GM21786 (cell line): ENCODE measurements at regions not wholly inside any gene's neighbourhood (a gene's known extent, or its start where the extent isn't known, plus 50 kb on each side); places are given as distances from the start of the nearest gene placed in this dataset.

Experiments used
- ATAC-seq: cut with Tn5 transposase; IDR thresholded peaks from one replicate; pipeline ENCODE4 v1.9.1; 2021; ENCODE audit not compliant: unreplicated experiment

- no peak for ATAC-seq
Observed at GRCh38 chr3:107907996-107908395, 182.8 kb downstream of the CD47 start.

GRCh38 chr3:107904536-107905066 lies 186.2 kb downstream of the CD47 start:
- no peak for ATAC-seq

GRCh38 chr3:107899990-107900651 lies 190.7 kb downstream of the CD47 start:
- no peak for ATAC-seq

GRCh38 chr3:107897471-107898061 lies 193.3 kb downstream of the CD47 start:
- no peak for ATAC-seq

- ATAC-seq, result no peak
Observed at GRCh38 chr3:107894998-107895397, 195.8 kb downstream of the CD47 start.

- ATAC-seq, result no peak
Observed at GRCh38 chr3:107892955-107893624, 197.7 kb downstream of the CD47 start.

- no peak for ATAC-seq
Observed at GRCh38 chr3:107884719-107885460, 205.9 kb downstream of the CD47 start.

- no peak for ATAC-seq
Observed at GRCh38 chr3:107884028-107884427, 206.8 kb downstream of the CD47 start.

GRCh38 chr3:107882881-107883280 lies 207.9 kb downstream of the CD47 start:
- no peak for ATAC-seq

- no peak for ATAC-seq
Observed at GRCh38 chr3:107882261-107882660, 208.6 kb downstream of the CD47 start.

- ATAC-seq, result no peak
Observed at GRCh38 chr3:107881509-107881908, 209.3 kb downstream of the CD47 start.

- no peak for ATAC-seq
Observed at GRCh38 chr3:107880702-107881101, 210.1 kb downstream of the CD47 start.

GRCh38 chr3:107877936-107878335 lies 212.9 kb downstream of the CD47 start:
- no peak for ATAC-seq

GRCh38 chr3:107870943-107871638 lies 219.7 kb downstream of the CD47 start:
- no peak for ATAC-seq

- ATAC-seq, result no peak
Observed at GRCh38 chr3:107870096-107870495, 220.7 kb downstream of the CD47 start.

GRCh38 chr3:107868449-107868848 lies 222.4 kb downstream of the CD47 start:
- no peak for ATAC-seq

GRCh38 chr3:107861904-107862303 lies 228.9 kb downstream of the CD47 start:
- peak; percentile 94 for ATAC-seq

GRCh38 chr3:107861422-107861821 lies 229.4 kb downstream of the CD47 start:
- no peak for ATAC-seq
